ENCODE measurements at regions not wholly inside any gene's neighbourhood (a gene's known extent, or its start where the extent isn't known, plus 50 kb on each side); places are given as distances from the start of the nearest gene placed in this dataset.
"Not testable (repeated sequence)": the region's sequence is repeated elsewhere in the genome, so short reads cannot be mapped to it uniquely, and the experiment has no call there.

DNA sequence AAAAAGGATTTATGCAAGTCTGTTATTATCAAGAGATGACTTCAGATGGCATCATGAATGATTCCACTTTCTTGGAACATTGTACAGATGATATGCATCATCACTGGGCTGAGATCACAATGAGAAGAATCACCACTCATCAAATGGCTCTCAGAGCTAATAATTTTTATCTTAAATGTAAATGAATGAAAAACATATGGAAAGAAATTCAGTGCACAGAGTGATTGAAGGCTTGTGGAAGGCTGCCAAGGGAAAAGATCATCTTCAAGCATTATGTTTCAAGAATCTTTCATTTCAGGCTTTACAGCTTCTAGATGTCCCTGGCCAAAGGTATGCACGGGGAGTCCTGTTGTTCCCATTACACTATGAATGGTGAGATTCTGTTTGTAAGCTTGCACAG is 955.7 kb downstream of the TTLL7 start:
- TF ChIP-seq, protein P1, sequence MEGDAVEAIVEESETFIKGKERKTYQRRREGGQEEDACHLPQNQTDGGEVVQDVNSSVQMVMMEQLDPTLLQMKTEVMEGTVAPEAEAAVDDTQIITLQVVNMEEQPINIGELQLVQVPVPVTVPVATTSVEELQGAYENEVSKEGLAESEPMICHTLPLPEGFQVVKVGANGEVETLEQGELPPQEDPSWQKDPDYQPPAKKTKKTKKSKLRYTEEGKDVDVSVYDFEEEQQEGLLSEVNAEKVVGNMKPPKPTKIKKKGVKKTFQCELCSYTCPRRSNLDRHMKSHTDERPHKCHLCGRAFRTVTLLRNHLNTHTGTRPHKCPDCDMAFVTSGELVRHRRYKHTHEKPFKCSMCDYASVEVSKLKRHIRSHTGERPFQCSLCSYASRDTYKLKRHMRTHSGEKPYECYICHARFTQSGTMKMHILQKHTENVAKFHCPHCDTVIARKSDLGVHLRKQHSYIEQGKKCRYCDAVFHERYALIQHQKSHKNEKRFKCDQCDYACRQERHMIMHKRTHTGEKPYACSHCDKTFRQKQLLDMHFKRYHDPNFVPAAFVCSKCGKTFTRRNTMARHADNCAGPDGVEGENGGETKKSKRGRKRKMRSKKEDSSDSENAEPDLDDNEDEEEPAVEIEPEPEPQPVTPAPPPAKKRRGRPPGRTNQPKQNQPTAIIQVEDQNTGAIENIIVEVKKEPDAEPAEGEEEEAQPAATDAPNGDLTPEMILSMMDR (IDR thresholded peaks at IDR 0.05; ENCODE audit: borderline replicate concordance, control extremely low read depth, extremely low read depth, insufficient read depth, missing control alignments), result no peak
- DNase-seq (ENCODE audit: low spot score), result no peak
- in situ Hi-C loops (cut with MboI; ENCODE audit: low sequenced_read_pairs, unreplicated experiment), result no loop called here

DNA sequence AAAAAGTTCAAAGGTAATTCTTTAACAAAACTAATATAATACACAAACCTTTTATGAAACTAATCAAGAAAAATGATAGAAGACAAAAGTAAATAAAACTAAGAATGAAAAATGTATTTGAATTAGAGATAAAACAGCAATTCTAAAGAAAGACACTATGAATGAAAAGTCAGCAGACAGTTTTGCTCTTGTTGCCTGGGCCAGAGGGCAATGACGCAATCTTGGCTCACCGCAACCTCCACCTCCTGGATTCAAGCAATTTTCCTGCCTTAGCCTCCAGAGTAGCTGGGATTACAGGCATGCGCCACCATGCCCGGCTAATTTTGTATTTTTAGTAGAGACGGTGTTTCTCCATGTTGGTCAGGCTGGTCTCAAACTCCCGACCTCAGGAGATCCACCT is 959.8 kb downstream of the TTLL7 start:
- DNase-seq (ENCODE audit: low spot score); in situ Hi-C loops (cut with MboI; ENCODE audit: low sequenced_read_pairs, unreplicated experiment): not testable (repeated sequence)

DNA sequence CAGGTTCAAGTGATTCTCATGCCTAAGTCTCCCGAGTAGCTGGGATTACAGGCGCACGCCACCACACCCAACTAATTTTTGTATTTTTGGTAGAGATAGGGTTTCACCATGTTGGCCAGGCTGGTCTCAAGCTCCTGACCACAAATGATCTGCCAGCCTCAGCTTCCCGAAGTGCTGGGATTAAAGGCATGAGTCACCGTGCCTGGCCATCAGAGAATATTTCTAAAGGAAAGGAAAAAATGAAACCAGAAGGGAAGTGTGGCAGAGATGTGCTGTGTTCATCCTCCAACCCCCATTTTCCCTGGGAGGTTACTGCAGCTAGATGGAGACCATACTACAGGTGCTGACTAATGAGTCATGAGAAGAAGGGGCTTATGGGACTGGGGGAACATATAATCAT is 964.1 kb downstream of the TTLL7 start:
- TF ChIP-seq, protein P1 (IDR thresholded peaks at IDR 0.05; ENCODE audit: borderline replicate concordance, control extremely low read depth, extremely low read depth, insufficient read depth, missing control alignments), result no peak
- no peak for DNase-seq (ENCODE audit: low spot score)
- in situ Hi-C loops (cut with MboI; ENCODE audit: low sequenced_read_pairs, unreplicated experiment), result no loop called here

DNA sequence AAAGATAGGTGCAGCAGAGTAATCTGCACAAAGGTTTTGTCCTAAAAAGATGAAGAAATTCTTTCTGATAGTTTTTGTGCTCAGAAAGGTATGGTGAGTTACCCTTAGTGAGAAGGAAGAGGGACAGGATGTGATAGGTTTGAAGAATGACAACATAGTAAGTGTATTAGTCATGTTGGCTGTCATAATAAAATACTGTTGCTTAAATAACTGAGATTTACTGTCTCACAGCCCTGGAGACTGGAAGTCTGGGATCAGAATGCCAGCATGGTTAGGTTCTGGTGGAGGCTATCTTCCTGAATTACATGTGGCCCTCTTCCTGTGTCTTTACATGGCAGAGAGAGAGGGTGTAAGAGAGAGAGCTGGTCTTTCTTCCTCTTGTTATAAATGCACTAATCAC is 965.2 kb downstream of the TTLL7 start:
- no peak for DNase-seq (ENCODE audit: low spot score)
- in situ Hi-C loops (cut with MboI; ENCODE audit: low sequenced_read_pairs, unreplicated experiment), result no loop called here
- TF ChIP-seq, protein P1 (IDR thresholded peaks at IDR 0.05; ENCODE audit: borderline replicate concordance, control extremely low read depth, extremely low read depth, insufficient read depth, missing control alignments), result no peak

DNA sequence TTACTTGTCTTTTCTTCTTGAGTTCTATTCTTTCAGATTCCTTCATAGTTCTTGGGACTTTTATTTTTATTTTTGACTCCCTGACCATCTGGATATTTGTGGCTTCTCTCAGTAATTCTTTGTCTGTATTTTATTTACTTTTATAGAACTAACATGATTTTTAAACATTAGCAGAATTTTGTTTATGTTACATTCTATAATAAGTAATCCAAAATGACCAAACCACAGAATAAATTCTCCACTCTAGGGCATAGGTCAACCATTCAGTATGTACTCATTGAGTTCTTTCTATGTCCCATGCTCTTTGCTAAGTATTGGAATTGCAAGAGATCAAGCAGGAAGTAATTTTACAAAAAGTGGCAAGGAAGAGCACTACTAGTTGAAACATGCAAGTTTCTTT is 969.0 kb downstream of the TTLL7 start:
- no peak for DNase-seq (ENCODE audit: low spot score)
- in situ Hi-C loops (cut with MboI; ENCODE audit: low sequenced_read_pairs, unreplicated experiment), result no loop called here
- TF ChIP-seq, protein P1 (IDR thresholded peaks at IDR 0.05; ENCODE audit: borderline replicate concordance, control extremely low read depth, extremely low read depth, insufficient read depth, missing control alignments), result no peak

DNA sequence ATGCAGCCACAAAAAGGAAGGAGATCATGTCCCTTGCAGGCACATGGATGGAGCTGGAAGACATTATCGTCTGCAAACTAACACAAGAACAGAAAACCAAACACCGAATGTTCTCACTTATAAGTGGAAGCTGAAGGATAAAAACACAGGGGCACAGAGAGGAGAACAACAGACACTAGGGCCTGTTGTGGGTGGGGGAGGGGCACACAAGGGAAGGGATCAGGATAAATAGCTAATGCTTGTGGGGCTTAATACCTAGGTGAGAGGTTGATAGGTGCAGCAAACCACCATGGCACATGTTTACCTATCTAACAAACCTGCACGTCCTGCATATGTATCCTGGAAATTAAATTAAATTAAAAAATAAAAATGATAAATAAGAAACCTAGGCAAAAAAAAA is 969.9 kb downstream of the TTLL7 start:
- in situ Hi-C loops (cut with MboI; ENCODE audit: low sequenced_read_pairs, unreplicated experiment), result no loop called here
- TF ChIP-seq, protein P1 (IDR thresholded peaks at IDR 0.05; ENCODE audit: borderline replicate concordance, control extremely low read depth, extremely low read depth, insufficient read depth, missing control alignments), result no peak

DNA sequence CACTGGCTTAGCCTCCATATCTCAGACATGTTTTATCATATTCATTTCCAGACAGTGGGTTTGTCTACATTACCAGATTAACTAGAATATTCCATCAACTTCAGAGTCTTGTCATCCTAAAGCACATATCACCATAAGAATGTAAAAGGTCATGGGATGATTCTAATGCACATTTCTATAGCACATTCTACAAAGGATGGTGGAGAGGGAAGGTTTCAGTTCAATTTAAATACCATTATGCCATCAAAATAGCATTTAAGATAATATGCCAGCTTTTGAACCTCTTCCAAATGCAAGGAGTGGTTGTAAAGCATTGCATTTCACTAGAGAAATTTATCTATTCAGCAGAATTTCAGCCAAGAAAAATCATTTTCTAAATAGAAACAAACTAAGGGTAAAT is 970.5 kb downstream of the TTLL7 start:
- TF ChIP-seq, protein P1 (IDR thresholded peaks at IDR 0.05; ENCODE audit: borderline replicate concordance, control extremely low read depth, extremely low read depth, insufficient read depth, missing control alignments), result no peak
- no peak for DNase-seq (ENCODE audit: low spot score)
- in situ Hi-C loops (cut with MboI; ENCODE audit: low sequenced_read_pairs, unreplicated experiment), result no loop called here

More for the DNA sequence above, 969.9 kb downstream of the TTLL7 start:
- no peak for DNase-seq (ENCODE audit: low spot score)
